Gastroesophageal sphincter (tissue), 4 donors: ENCODE measurements at regions not wholly inside any gene's neighbourhood (a gene's known extent, or its start where the extent isn't known, plus 50 kb on each side); places are given as distances from the start of the nearest gene placed in this dataset.

Source experiments
- ATAC-seq: fragments of 150-250 bp; one replicate; pipeline ENCODE4 v1.9.1; 2016; ENCODE audit warnings: mild to moderate bottlenecking, moderate library complexity
- H3K27ac ChIP-seq, 4 donors: fragments of 200-600 bp; sonication (generic) in 3 of 4; 1 replicate in 3 of 4; 2 replicates in 1 of 4; pipeline ENCODE4 v1.5.1; 2016 to 2019
- H3K27me3 ChIP-seq: fragments of 200-600 bp; sonication (generic); one replicate; pipeline ENCODE4 v1.5.1; 2019
- H3K36me3 ChIP-seq, 2 donors: fragments of 200-600 bp; sonication (generic); one replicate each; pipeline ENCODE4 v1.5.1; 2019; ENCODE audit warnings: control low read depth in 1 of 2
- H3K4me1 ChIP-seq, 3 donors: fragments of 200-600 bp; sonication (generic); 1 replicate in 2 of 3; 2 replicates in 1 of 3; pipeline ENCODE4 v1.5.1; 2016 to 2019; ENCODE audit warnings: control low read depth in 2 of 3
- H3K4me3 ChIP-seq, 2 donors: fragments of 200-600 bp; sonication (generic); one replicate each; pipeline ENCODE4 v1.5.1; 2019; ENCODE audit warnings: mild to moderate bottlenecking in 1 of 2, moderate library complexity in 1 of 2
- H3K9me3 ChIP-seq, 3 donors: fragments of 200-600 bp; sonication (generic); one replicate each; pipeline ENCODE4 v1.5.1; 2017 to 2019; ENCODE audit warnings: control low read depth in 2 of 3
- EP300 ChIP-seq: sonication (generic); formaldehyde crosslinking; IDR thresholded peaks from one replicate; pipeline ENCODE4 v1.6.1; 2017; ENCODE audit warnings: antibody characterized with exemption, mild to moderate bottlenecking
- POLR2A ChIP-seq, 2 donors: fragments of 450-650 bp; IDR thresholded peaks; one replicate each; pipeline ENCODE4 v1.6.1; 2017; ENCODE audit warnings: antibody characterized with exemption in 2 of 2, mild to moderate bottlenecking in 2 of 2, moderate library complexity in 1 of 2
- POLR2AphosphoS5 ChIP-seq: sonication (generic); formaldehyde crosslinking; IDR thresholded peaks from one replicate; pipeline ENCODE4 v1.6.1; 2017; ENCODE audit warnings: antibody characterized with exemption
- WGBS, 2 donors: methylation state at CpG; one replicate each; pipeline ENCODE4 v1.1.5; 2018; ENCODE audit warnings: low coverage in 1 of 2; 5-methylcytosine and 5-hydroxymethylcytosine counted together
- TF ChIP-seq, protein P1 (sequence below), 4 experiments: fragments of 200-600 bp in 2 of 4; fragments of 450-650 bp in 2 of 4; sonication (generic) in 1 of 4; IDR thresholded peaks; one replicate each; pipeline ENCODE4 v1.5.1; 2017 to 2019; ENCODE audit warnings: antibody characterized with exemption in 4 of 4, mild to moderate bottlenecking in 2 of 4, moderate library complexity in 2 of 4

DNA sequence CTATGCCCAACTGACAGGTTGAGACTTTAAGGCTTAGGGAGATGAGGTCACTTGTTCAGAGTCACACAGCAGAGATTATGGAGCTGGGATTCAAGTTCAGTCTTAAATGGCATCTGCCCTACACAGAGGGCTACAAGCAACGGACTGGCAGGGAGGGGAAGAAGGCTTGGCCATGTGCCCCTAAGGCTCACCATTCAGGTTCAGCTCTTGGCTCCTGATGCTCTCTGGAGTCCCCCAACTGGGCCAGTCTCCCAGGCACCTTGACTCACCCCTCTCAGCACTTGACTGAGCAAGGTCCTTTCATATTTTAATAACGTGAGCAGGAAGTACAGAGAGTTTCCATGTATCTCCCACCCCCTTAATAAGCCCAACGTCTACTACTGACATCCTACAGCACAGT, 71.4 kb upstream of the MAFB start:
- ATAC-seq: no peak
- Histone ChIP-seq H3K4me1 (no peaks in the 10 kb centered on the region), H3K4me3 (no peak overlapping the region), H3K9me3 (no peaks in the 10 kb centered on the region), H3K36me3 (no peaks in the 10 kb centered on the region), H3K27ac (no peak overlapping the region), H3K27me3 (no peaks in the 10 kb centered on the region)
- WGBS, 2 donors: 75 to 83% methylated on average over 1 to 2 of the region's 3 CpGs
- TF ChIP-seq EP300: no peak
- TF ChIP-seq, protein P1, sequence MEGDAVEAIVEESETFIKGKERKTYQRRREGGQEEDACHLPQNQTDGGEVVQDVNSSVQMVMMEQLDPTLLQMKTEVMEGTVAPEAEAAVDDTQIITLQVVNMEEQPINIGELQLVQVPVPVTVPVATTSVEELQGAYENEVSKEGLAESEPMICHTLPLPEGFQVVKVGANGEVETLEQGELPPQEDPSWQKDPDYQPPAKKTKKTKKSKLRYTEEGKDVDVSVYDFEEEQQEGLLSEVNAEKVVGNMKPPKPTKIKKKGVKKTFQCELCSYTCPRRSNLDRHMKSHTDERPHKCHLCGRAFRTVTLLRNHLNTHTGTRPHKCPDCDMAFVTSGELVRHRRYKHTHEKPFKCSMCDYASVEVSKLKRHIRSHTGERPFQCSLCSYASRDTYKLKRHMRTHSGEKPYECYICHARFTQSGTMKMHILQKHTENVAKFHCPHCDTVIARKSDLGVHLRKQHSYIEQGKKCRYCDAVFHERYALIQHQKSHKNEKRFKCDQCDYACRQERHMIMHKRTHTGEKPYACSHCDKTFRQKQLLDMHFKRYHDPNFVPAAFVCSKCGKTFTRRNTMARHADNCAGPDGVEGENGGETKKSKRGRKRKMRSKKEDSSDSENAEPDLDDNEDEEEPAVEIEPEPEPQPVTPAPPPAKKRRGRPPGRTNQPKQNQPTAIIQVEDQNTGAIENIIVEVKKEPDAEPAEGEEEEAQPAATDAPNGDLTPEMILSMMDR (IDR thresholded peaks at IDR 0.05): no peak
- TF ChIP-seq POLR2A (IDR thresholded peaks at IDR 0.05): no peak
- TF ChIP-seq POLR2AphosphoS5: no peak

GRCh38 chr20:40763646-40764295, 74.7 kb upstream of the MAFB start:
- no peaks in the 10 kb centered on the region for H3K4me1 ChIP-seq
- 71 to 81% methylated on average over 8 to 10 of the region's 10 CpGs for WGBS, 2 donors

DNA sequence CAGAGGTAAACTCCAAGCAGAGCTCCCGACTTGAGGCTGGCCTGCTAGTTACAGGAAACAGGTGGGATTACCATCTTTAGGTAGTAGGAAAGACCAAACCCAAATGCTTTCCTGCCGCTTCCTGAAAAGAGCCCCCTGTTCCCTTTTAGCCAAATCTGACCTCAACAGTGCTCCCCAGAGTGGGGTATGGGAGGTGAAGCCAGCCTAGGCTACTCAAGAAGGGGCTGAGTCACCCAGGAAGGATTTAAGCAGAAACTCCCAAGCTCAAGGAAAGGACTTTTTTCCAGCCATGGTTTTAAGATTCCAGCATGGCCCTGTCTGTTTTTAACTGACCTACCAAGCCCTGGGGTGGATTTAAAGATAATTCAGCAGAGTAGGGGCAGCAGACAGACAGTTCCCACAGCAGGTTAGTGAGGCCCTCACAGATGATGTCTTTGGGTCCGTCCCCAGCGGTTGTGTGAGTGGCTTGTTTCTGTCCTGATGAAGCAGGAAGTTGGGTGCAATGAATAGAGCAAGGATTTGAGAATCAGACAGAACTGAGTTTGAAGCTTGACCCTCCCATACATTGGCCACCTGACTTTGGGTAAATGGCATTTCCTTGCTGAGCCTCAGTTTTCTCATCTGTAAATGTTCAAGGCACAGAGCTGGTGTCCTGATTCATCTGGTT, 76.9 kb upstream of the MAFB start:
- Histone ChIP-seq H3K36me3 (no peaks in the 10 kb centered on the region), H3K4me1 (no peaks in the 10 kb centered on the region), H3K27ac (no peak overlapping the region), H3K27me3 (peaks cover 5% of the 10 kb centered on the region), H3K9me3 (no peaks in the 10 kb centered on the region), H3K4me3 (no peak overlapping the region)
- TF ChIP-seq, protein P1 (IDR thresholded peaks at IDR 0.05): no peak
- TF ChIP-seq POLR2A (IDR thresholded peaks at IDR 0.05) (no peak), POLR2AphosphoS5 (no peak), EP300 (no peak)
- ATAC-seq: no peak
- WGBS, 2 donors: 73 to 100% methylated on average over 1 to 3 of the region's 4 CpGs

More at GRCh38 chr20:40763646-40764295, 74.7 kb upstream of the MAFB start:
- Histone ChIP-seq H3K4me3 (no peak overlapping the region), H3K36me3 (no peaks in the 10 kb centered on the region), H3K27me3 (no peaks in the 10 kb centered on the region), H3K9me3 (no peaks in the 10 kb centered on the region), H3K27ac (no peak overlapping the region)
- TF ChIP-seq POLR2AphosphoS5 (no peak), POLR2A (IDR thresholded peaks at IDR 0.05) (no peak), EP300 (no peak)
- TF ChIP-seq, protein P1 (IDR thresholded peaks at IDR 0.05): no peak
- ATAC-seq: no peak

DNA sequence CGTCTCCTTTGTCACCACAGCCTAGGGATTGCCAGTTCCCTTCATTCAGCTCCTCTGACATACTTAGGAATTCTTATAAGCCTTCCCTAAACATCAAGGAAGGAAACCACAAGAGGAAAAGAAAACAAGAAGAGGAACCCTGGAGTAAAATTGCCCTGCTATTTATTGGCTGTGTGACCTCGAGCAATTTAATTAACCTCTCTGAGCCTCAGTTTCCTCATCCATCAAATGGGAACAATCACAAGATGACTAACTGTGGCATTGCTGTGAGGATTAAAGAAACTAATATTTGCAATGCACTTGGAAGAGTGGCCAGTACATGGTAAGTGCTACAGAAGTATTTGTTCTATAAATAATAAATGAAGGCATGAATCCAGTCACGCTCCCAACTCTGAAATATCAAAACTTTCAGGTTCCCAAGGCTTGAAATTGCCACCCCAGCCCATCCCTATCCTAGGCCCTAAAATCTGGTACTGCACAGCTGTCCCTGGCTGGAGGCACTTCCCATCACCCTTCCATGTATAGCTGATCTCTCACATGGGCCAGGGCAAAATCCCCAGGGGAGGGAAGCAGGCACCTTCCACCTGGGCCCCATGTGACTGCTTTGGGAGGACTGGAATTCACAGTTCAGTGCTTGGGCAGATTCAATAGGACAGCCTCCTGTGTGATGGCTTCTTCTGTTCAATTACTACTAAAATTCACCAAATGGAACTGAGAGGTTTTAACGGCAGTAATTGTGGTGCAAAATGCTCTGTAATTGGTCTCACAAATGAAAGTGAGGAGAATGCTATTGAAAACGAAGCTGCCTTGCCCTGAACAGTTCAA, 78.0 kb upstream of the MAFB start:
- no peak overlapping the region for H3K4me3 ChIP-seq
- no peak for TF ChIP-seq POLR2AphosphoS5
- no peak for TF ChIP-seq EP300
- TF ChIP-seq, protein P1 (IDR thresholded peaks at IDR 0.05): no peak
- TF ChIP-seq POLR2A (IDR thresholded peaks at IDR 0.05): no peak
- H3K27ac ChIP-seq: no peak overlapping the region
- H3K27me3 ChIP-seq: peaks cover 5% of the 10 kb centered on the region
- ATAC-seq: no peak
- WGBS, 2 donors: 75 to 89% methylated on average over 2 to 4 of the region's 5 CpGs
- H3K4me1 ChIP-seq: no peaks in the 10 kb centered on the region
- H3K36me3 ChIP-seq: no peaks in the 10 kb centered on the region
- no peaks in the 10 kb centered on the region for H3K9me3 ChIP-seq
